NCI-H82 treated with DMSO at 0.1 percent for 48 hours (cell line): ENCODE measurements at regions not wholly inside any gene's neighbourhood (a gene's known extent, or its start where the extent isn't known, plus 50 kb on each side); places are given as distances from the start of the nearest gene placed in this dataset.
A peak's percentile ranks its signal among the peaks of the same experiment; 100 is the strongest.

Experiments used
- DNase-seq: peaks from one replicate; lab custom pipeline; 2025; ENCODE audit not compliant: unreplicated experiment; lab: John Stamatoyannopoulos, UW

GRCh38 chr14:97760050-97760449 is 962.9 kb downstream of the VRK1 start:
- no peak for DNase-seq

- DNase-seq = no peak
Observed at GRCh38 chr14:97762386-97762785, 965.2 kb downstream of the VRK1 start.

GRCh38 chr14:97771340-97772045 is 974.3 kb downstream of the VRK1 start:
- DNase-seq = no peak

- no peak for DNase-seq
Observed at GRCh38 chr14:97773598-97773997, 976.4 kb downstream of the VRK1 start.

- no peak for DNase-seq
Observed at GRCh38 chr14:97776890-97777558, 979.8 kb downstream of the VRK1 start.

- DNase-seq = no peak
Observed at GRCh38 chr14:97777622-97778355, 980.6 kb downstream of the VRK1 start.

- DNase-seq = no peak
Observed at GRCh38 chr14:97779140-97779539, 982.0 kb downstream of the VRK1 start.

- DNase-seq = no peak
Observed at GRCh38 chr14:97780804-97781203, 983.6 kb downstream of the VRK1 start.

GRCh38 chr14:97781961-97782360 is 984.8 kb downstream of the VRK1 start:
- DNase-seq = no peak

- DNase-seq = no peak
Observed at GRCh38 chr14:97782871-97783414, 985.8 kb downstream of the VRK1 start.

- no peak for DNase-seq
Observed at GRCh38 chr14:97785495-97785894, 988.3 kb downstream of the VRK1 start.

- no peak for DNase-seq
Observed at GRCh38 chr14:97788364-97788763, 991.2 kb downstream of the VRK1 start.

- no peak for DNase-seq
Observed at GRCh38 chr14:97788846-97789526, 991.8 kb downstream of the VRK1 start.

- no peak for DNase-seq
Observed at GRCh38 chr14:97791072-97791471, 993.9 kb downstream of the VRK1 start.

- DNase-seq = no peak
Observed at GRCh38 chr14:97791906-97792305, 994.7 kb downstream of the VRK1 start.

- no peak for DNase-seq
Observed at GRCh38 chr14:97796511-97796910, 999.3 kb downstream of the VRK1 start.

GRCh38 chr14:97798176-97798575 is 1001.0 kb downstream of the VRK1 start:
- no peak for DNase-seq

GRCh38 chr14:97802430-97803373 is 1005.5 kb downstream of the VRK1 start:
- DNase-seq = no peak

- DNase-seq = no peak
Observed at GRCh38 chr14:97804056-97804455, 1006.9 kb downstream of the VRK1 start.

- peak; percentile 75 for DNase-seq
Observed at GRCh38 chr14:97806891-97807290, 1009.7 kb downstream of the VRK1 start.
